Medulla oblongata (tissue), 1 donor: ENCODE measurements at regions not wholly inside any gene's neighbourhood (a gene's known extent, or its start where the extent isn't known, plus 50 kb on each side); places are given as distances from the start of the nearest gene placed in this dataset.

Source experiments
- DNase-seq: peaks from one replicate; pipeline ENCODE4 v3.0.0-alpha.2; 2015; ENCODE audit errors: extremely low spot score

GRCh38 chr15:97087006-97087741, 756.7 kb downstream of the NR2F2 start:
- DNase-seq = no peak

GRCh38 chr15:97091093-97091492, 760.6 kb downstream of the NR2F2 start:
- no peak for DNase-seq

- no peak for DNase-seq
Measured at GRCh38 chr15:97092656-97093055, 762.2 kb downstream of the NR2F2 start.

- no peak for DNase-seq
Measured at GRCh38 chr15:97096303-97096835, 765.9 kb downstream of the NR2F2 start.

GRCh38 chr15:97099040-97099439, 768.5 kb downstream of the NR2F2 start:
- DNase-seq = no peak

- no peak for DNase-seq
Measured at GRCh38 chr15:97101572-97101971, 771.1 kb downstream of the NR2F2 start.

- no peak for DNase-seq
Measured at GRCh38 chr15:97114900-97115760, 784.6 kb downstream of the NR2F2 start.

- DNase-seq = no peak
Measured at GRCh38 chr15:97115761-97116070, 785.2 kb downstream of the NR2F2 start.

- DNase-seq = no peak
Measured at GRCh38 chr15:97124790-97125189, 794.3 kb downstream of the NR2F2 start.

- DNase-seq = no peak
Measured at GRCh38 chr15:97126553-97127233, 796.2 kb downstream of the NR2F2 start.

- DNase-seq = no peak
Measured at GRCh38 chr15:97129674-97130073, 799.2 kb downstream of the NR2F2 start.

GRCh38 chr15:97140216-97140615, 809.7 kb downstream of the NR2F2 start:
- no peak for DNase-seq

- no peak for DNase-seq
Measured at GRCh38 chr15:97141360-97141759, 810.9 kb downstream of the NR2F2 start.

GRCh38 chr15:97141871-97142270, 811.4 kb downstream of the NR2F2 start:
- DNase-seq = no peak

GRCh38 chr15:97143592-97144376, 813.3 kb downstream of the NR2F2 start:
- no peak for DNase-seq

GRCh38 chr15:97144377-97144711, 813.8 kb downstream of the NR2F2 start:
- no peak for DNase-seq

- DNase-seq = no peak
Measured at GRCh38 chr15:97146929-97147870, 813.3 kb upstream of the ARRDC4 start.

GRCh38 chr15:97153356-97153965, 807.0 kb upstream of the ARRDC4 start:
- DNase-seq = no peak

- DNase-seq = no peak
Measured at GRCh38 chr15:97156739-97157265, 803.7 kb upstream of the ARRDC4 start.
